Stimulated activated CD8-positive, alpha-beta memory T cell treated with anti-CD3 and anti-CD28 coated beads, Interleukin-12 subunit alpha, Interleukin-12 subunit beta, amount 100 ng/mL, for 1 hour (primary cell): ENCODE measurements at regions not wholly inside any gene's neighbourhood (a gene's known extent, or its start where the extent isn't known, plus 50 kb on each side); places are given as distances from the start of the nearest gene placed in this dataset.
A peak's percentile ranks its signal among the peaks of the same experiment; 100 is the strongest.

Experiments
- DNase-seq: peaks from one replicate; pipeline ENCODE4 v3.0.0-alpha.2; 2020; ENCODE audit warnings: low read depth

- DNase-seq = no peak
Measured at GRCh38 chr17:77602062-77602746, 356.3 kb upstream of the TNRC6C start.

GRCh38 chr17:77602883-77603640 lies 355.4 kb upstream of the TNRC6C start:
- no peak for DNase-seq

- no peak for DNase-seq
Measured at GRCh38 chr17:77604301-77604972, 354.1 kb upstream of the TNRC6C start.

- DNase-seq = no peak
Measured at GRCh38 chr17:77604973-77605313, 353.6 kb upstream of the TNRC6C start.

- no peak for DNase-seq
Measured at GRCh38 chr17:77606146-77606864, 352.2 kb upstream of the TNRC6C start.

- no peak for DNase-seq
Measured at GRCh38 chr17:77606865-77607210, 351.7 kb upstream of the TNRC6C start.

GRCh38 chr17:77607606-77608005 lies 350.9 kb upstream of the TNRC6C start:
- no peak for DNase-seq

GRCh38 chr17:77608431-77608830 lies 350.1 kb upstream of the TNRC6C start:
- DNase-seq = no peak

- peak; percentile 46 for DNase-seq
Measured at GRCh38 chr17:77609553-77610517, 348.7 kb upstream of the TNRC6C start.

- DNase-seq = no peak
Measured at GRCh38 chr17:77610518-77610893, 348.0 kb upstream of the TNRC6C start.

- DNase-seq = no peak
Measured at GRCh38 chr17:77610972-77611521, 347.5 kb upstream of the TNRC6C start.

- DNase-seq = no peak
Measured at GRCh38 chr17:77611791-77612502, 346.6 kb upstream of the TNRC6C start.

- DNase-seq = no peak
Measured at GRCh38 chr17:77613218-77613617, 345.3 kb upstream of the TNRC6C start.

GRCh38 chr17:77613627-77614026 lies 344.9 kb upstream of the TNRC6C start:
- no peak for DNase-seq

GRCh38 chr17:77615703-77616253 lies 342.7 kb upstream of the TNRC6C start:
- DNase-seq = no peak

GRCh38 chr17:77616254-77616731 lies 342.2 kb upstream of the TNRC6C start:
- DNase-seq = no peak

- no peak for DNase-seq
Measured at GRCh38 chr17:77617516-77617915, 341.0 kb upstream of the TNRC6C start.

GRCh38 chr17:77618173-77618572 lies 340.3 kb upstream of the TNRC6C start:
- no peak for DNase-seq

- DNase-seq = no peak
Measured at GRCh38 chr17:77618731-77619130, 339.8 kb upstream of the TNRC6C start.

- no peak for DNase-seq
Measured at GRCh38 chr17:77619326-77619725, 339.2 kb upstream of the TNRC6C start.
